ENCODE measurements at regions not wholly inside any gene's neighbourhood (a gene's known extent, or its start where the extent isn't known, plus 50 kb on each side); places are given as distances from the start of the nearest gene placed in this dataset.

DNA sequence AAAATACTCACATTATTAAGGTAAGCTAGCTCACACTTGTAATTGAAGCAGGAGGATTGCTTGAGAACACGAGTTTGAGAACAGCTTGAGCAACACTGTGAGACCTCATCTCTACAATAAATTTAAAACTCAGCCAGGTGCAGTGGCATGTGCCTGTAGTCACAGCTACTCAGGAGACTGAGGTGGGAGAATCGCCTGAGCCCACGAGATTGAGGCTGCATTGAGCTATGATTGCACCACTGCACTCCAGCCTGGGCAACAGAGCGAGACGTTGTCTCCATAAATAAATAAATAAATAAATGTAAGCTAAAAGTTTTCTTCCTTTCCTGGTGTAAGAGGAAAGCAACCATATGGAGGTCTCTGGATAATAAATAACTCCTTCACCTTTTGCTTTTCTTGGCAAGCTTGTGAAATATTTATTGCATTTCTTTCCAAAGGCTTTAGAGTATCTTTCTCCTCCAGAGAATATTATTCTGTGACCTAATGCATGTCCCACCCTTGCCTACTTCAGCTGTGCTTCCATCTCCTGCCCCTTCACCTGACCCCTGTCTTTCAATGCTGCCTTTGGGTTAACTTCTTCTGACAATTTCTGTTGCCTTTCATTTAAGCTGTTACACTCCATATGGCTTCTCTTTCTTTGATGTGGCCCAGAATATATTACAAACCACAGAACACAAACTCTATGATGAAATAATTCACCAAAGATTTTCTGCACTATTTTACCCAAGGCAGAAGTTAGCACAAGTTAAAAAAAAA is 280.7 kb upstream of the RND3 start:
- DNase-seq = no peak

DNA sequence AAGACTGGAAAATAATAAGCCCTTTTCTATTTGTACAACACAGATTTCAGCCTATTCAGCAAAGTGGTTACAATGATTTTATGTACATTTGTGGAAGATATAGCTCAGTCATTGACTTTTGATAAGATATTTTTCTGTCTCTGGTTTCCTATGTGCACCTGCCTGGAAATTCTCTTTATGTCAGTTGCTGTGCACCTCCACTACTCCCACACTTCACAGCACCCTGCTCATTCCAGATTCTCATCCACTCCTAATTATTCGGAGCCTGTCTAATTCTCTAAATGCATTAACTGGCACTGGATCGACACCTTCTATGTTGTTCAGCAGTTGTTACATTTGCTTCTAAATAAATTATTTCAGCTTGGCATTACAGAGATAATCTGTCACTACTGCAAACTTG is 275.1 kb upstream of the RND3 start:
- DNase-seq = no peak

DNA sequence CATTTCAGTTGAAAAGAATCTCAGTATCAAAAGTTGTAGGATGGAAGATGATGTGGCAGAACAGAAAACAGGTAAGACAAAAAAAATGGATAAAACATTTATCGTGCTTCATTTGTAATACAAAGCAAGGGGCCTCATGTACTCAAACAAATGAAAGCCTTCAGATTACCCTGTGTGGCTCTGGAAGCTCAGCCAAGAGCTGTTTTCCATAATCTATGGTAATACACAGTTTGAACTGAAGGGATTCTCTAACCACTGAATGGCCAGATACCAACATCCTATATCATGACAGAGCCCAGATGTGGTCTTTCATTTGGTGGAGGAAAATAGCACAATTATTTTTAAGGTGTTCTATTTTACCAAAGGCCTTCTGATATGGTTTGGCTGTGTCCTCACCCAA is 272.1 kb upstream of the RND3 start:
- no peak for DNase-seq

DNA sequence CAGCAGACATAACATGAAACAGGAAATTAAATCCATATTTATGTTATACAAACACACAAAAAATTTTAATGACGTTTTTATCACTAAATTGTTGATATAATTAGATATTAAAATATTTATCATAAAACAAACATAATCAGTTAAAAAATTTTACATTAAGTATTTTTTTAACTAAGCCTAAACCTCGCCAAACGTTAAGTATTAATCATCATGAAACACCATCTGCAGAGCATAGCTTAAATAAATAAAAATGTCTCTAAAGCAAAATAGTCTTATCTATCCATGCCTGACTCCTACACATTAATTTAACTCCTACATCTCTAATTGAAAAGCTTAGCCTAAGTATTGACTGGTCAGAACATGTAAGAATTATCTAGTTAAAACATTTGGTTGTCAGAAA is 271.6 kb upstream of the RND3 start:
- DNase-seq = no peak

DNA sequence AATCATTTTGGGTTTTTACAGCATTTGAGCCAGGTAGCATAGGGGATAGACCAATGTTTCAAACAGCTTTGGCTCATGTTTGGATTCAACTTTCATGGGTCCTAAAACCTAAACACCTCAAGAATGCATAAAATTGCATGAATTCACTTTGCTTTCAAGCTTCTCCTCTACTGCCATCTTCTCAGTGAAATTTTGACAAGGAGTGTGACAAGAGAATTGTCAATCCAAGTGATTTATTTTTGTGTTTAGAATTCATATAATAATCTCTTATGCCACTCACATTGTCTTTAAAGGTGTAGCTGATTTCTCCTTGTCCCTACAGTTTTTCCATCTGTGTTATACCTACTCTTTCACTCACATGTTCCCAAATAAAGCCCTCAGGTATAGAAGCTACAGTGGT is 264.8 kb upstream of the RND3 start:
- no peak for DNase-seq

DNA sequence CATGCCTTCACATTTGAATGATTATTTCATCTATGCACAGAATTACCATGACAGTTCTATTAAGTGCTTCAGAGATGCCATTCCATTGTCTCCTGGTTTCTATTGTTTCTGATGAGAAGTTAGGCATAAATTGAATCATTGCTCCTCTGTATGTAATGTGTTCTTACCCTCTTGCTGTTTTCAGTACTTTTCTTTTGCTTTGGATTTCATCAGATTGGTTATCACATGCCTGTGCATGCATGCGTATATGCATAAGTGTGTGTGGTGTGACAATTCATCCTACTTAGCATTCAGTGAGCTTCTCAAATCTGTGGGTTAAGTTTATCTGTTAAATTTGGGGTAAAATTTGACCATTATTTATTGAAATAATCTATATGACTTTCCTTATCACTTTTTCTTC is 263.3 kb upstream of the RND3 start:
- DNase-seq = no peak

DNA sequence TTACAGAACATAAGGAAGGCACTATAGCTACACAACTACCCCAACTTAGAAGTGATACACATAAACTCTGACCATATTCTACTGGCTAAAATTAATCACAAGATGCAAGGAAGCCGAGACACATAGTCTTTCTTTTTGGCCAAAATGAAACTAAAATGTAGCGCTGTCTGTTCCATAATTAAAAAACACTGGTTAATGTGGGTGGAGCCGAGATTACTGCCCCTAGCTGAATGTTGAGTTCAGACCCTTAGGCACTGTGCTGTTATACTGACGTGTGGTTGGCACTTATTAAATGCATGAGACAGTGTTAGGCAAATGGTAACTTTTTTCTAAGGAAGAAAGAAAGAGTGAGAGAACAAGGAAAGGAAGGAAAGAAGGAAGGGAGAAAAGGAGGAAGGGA is 254.6 kb upstream of the RND3 start:
- DNase-seq = no peak

DNA sequence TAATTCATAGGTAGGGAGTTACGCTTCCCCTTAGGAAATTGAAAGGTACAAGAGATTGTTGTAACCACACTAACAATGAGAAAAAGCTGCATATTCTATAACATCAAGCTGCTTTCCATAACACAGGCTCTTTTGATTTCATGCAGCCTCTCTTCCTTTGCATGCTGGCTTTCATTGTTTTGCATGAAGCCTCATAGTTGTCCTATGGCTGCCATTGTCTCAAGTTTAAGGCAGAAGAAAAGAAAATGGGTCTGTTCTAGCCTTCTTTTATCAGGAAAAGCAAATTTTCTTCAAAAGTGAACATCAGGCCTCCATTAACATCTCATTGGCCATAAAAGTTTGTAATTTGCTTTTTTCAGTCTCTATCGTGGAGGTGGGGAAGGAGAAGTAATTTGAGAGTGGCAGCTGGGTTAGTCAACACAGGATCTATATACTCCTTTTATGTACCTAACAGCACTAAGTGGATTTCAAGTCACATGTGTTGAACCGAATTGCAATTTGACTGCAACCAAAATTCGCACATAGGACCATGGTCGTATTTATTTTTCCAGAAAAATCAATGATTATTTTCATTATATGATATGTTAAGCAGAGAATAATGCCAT is 248.5 kb upstream of the RND3 start:
- no peak for DNase-seq

DNA sequence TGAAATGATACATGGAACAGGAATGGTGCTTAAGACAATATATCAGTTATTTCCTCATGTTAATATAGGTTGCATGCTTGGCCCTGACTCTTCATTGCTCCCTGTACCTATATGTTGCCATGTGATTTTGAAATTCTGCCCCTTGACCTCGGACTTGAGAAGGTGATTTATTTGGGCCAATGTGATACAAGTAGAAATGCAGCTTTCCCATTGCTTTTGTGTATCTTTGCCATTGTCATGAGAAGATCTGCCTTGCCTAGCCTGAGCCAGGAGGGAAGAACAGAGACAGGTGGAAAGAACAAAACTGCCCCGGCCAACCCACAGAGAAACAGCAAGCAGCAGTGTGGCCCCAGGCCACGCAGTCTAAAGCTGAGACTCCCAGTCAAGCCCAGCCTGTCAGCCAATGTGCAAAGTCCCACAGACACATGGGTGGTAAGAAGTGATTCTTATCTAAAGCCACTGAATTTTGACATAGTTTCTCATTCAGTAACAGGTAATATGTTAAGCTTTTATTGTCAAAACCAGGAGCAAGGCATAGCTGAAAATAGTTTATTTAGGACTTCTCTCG is 245.7 kb upstream of the RND3 start:
- DNase-seq = no peak

DNA sequence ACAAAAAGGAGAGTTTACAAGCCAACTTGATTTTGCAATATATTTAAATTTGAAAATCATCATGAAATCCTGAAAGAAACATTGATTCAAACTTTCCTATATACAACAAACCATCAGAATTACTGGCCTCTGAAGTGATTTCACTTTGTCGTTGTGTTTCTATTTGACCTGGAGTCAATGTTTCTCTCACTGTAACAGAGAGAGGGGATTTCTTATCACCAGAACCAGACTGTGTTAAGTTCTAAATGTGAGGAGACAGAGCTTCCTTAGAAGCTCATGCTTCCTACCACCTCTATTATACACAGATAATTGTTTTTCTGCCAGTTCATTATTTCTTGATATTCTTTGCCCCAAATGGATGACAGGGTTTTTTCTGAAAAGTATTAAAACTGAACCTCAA is 245.0 kb upstream of the RND3 start:
- no peak for DNase-seq

DNA sequence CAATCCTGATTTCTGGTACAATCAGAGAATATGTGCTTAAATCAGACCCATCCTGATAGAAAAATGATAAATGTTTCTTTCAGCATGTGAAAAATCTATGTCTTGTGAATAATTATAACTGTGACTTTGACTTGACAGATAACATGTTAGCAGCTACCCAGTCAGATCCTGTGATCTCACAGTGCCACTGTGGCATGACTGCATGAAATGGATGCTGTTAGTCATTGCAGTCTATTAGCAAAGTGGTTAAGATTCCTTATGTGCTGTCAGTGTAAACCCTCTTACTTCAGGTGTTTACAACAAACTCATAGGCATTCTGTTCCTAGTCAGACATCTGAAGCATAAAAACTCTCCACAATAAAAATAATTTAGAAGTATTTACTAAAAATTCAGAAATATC is 244.6 kb upstream of the RND3 start:
- DNase-seq = no peak

DNA sequence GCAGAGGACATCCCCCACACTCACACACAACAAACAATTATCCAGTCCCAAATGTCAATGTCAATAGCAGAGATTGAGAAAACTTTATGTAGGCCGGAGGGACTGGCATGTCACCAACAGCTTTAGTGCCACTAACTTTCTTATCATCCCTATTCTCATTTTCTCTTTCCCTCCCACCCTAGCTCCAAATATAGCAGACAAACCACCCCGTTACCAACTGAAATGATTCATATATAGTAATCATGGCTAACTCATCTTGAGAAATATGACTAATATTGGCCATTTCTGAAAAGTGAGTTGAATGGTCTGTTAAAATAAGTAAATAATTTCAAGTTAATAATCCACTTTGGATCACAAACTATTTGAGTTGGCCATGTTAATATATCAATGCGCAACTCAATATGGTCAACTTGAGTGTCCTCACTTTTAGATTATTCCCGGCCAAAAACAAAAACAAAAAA is 242.1 kb upstream of the RND3 start:
- DNase-seq = no peak

DNA sequence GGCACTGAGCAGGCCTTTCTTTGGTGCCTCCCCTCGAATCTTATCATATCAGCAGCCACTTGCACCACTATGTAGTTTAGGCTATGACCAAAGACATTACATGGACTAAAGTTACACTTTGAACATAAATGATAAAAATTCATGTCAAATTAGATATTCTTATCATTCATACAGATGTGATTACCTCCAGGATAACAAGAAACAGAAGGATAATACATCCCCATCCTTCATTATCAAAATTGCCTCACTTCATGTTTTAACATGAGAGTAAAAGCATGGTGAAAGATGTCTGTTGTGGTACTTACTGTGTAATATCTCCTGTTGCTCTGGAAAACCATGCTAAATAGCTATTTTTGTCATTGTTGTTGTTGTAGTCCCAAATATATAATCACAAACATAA is 230.8 kb upstream of the RND3 start:
- DNase-seq = no peak

DNA sequence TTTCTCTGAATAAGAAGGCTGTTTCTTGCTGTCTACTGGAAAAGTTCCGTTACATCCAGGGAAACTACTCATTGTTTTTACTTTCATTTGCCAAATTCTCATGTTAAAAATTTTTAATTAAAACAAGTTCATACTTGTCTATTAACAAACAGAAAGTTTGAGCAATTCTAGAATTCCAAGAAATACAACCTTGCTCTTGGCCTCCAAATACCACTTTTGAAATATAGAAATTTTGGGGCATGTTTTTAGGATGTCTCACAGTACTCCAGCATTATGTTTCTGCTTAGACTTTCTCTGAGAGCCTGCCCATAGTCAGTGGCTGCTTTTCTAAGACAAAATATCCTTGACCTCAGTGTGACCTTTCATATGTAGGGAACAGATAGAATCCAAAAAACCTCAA is 228.7 kb upstream of the RND3 start:
- DNase-seq = no peak

DNA sequence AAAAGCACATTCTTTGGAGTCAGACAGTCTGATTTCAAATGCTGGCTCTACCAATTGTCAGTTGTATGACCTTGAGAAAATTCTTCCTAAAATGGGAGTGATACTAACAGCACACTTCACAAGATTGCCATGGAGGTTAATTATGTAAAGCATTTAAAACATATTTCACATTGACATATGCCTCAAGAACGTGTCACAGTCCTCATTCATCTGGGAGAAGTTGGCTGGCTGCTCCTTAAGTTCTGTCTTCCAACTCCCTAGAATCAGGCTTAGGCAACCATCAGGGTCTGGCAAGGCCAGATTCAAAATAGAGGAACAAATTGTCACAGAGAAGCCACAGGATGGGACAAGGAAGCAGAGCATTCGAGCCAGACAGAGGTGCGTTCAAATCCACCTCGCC is 228.0 kb upstream of the RND3 start:
- no peak for DNase-seq

DNA sequence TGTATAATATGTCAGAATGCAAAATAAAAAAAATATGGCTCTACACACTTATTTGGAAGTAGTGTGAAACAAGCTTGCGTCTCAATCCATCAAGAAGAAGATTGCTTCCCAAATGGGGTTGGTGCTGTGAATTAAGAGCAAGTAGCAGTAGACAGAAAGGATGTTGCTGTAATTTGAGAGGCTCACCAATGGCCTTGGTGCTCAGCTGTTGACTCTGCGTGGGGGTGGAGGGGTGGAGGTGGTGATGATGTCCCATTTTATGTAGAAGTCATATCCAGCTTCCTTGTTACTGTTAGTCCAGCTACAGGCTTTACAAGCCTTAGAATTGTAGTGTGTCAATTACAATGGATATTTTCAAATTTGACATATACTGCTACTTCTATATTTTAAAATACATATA is 223.4 kb upstream of the RND3 start:
- peak; percentile 23 for DNase-seq

DNA sequence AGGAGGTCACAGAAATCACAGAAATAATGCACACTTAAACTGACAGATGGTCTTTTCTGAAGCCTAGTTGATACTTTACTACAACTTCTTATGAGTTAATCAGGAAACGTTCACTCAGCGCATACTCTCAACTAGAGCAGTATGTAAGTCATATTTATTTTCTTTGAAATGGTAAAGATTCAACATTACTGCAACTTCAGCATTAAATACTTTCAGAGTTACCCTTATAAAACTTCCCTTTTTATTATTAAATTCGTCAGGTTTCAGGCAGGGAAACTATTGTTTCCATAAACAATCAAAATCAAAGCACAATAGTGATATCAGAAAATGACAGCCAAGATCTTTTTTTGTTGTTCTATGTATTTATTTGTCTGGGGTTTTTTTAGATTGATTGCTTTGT is 222.6 kb upstream of the RND3 start:
- no peak for DNase-seq

DNA sequence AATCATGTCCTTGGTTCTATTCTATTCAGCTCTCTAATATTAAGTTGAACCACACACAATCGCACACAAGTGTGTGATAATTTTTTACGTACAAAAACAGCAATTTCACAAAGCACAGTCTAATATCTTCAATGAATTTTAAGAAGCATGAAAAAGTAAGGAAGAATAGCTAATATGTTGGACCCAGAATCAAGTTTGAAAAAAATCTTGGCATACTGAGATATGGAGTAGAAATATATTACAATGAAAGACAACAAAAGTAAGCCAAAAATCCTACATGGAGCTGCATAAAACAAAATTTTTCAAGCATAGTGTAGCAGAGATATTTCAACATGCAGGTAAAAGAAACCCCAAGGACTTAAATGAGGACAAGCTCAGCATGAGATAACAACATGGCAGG is 219.1 kb upstream of the RND3 start:
- no peak for DNase-seq

DNA sequence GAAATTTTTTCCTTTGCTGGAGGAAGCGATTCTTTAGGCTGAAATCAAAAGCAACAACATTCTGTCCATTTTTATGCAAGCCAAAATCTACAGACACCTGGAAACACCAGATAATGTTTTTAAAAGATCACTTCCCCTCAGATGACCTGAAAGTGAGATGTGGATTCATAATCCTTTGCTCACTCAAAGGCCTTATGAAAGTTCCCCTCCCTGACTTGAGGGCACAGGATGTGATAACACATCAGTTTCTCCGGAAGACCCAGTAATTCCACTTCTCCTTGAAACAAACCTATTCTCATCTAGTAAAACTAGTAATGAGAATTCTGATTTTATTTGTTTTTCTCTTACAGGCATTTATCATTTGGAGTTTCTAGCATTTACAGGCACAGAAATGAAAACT is 218.3 kb upstream of the RND3 start:
- no peak for DNase-seq

DNA sequence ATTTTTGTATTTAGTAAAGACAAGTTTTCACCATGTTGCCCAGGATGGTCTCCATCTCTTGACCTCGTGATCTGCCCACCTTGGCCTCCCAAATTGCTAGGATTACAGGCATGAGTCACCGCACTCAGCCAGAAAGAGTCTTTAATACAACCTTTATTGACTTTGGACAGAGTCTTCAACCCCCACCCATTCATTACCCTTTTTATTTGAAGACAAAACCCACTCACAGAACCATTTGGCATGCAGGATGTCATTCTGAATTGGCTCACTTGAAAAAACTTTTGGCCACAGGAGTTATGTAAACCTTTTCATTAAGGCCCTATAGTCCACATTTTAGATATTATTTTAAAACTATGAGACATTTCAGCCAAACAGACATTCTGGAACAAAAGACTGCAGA is 217.9 kb upstream of the RND3 start:
- no peak for DNase-seq

DNA sequence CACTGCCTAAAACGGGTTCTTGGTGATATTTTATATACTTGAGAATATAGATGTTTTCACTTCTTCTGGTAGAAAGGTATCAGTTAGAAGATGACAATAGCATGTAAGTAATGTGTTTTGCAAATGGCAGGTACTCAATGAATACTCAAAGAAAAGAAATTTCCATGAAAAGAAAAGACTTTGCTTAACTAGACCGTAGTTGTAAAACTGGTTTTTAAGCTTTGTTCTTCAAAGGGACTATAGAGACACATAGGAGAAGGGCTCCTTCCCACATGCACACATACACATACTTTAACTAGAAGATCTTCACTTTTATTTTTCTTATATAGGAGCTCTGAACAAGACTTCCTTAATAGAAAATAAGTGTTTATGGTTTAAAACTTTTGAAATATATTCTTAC is 215.3 kb upstream of the RND3 start:
- DNase-seq = no peak

DNA sequence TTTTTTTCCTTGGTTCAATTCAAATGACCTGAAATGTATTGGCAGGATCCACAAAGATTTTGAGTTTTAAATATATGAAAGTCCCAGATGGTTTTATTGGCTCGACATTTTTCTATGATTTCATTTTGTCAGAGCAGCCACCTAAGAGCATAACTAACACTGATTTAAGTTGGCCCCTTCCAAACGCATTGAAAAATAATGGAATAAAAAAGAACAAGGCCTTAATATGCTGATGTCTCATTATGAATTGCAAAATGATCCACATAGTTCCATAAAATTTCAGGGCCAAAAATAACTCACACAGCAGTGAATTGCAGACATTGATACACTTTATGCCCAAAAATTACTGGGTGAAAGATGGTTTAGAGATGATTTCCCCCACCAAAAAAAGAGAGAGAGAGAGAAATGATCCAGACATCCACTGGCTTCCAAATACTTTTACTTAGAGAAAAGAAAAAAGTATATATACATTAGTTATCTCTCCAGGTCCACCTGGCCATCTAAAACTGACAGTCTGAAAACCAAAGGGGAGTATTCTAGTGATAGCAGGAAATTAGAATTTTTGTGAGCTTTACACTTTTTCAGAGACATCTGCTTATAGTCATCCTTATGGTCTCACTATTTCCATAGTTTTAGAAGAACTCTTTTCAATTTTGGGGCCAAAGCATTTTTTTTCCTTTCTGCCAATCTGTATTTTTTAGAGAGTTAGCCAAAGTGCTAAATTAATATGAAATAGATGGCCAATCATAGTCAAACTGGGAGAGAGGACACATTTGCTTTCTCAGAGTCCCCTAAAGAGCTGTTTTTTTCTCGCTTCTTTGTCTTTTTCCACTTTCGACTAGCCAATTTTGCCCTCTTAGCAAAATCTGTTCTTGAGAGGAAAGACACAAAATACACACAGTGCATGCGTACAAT is 213.5 kb upstream of the RND3 start:
- DNase-seq = no peak

DNA sequence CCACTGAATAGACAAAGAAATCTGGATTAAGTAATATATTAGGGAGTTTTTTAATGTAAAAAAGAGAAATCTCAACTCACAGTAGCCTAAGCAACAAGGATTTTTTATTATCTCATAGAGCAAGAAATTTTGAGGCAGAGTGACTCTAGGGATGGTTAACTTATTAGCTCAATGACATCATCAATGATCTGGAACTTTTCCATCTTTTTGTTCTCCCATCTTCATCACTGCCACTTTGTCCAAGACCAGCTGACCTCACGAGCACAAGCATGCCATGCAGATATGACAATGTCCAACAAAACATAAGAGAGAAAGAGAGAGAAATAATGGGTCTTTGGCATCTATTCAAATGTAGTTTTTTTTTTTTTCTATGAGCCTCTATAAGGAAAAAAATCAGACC is 211.8 kb upstream of the RND3 start:
- DNase-seq = no peak

Measured in NCI-H2171 treated with DMSO at 0.1 percent for 48 hours (cell line).